ENCODE measurements at regions not wholly inside any gene's neighbourhood (a gene's known extent, or its start where the extent isn't known, plus 50 kb on each side); places are given as distances from the start of the nearest gene placed in this dataset.

GRCh38 chr1:64387389-64388285 lies 82.3 kb upstream of the CACHD1 start:
- no peak overlapping the region for H3K4me3 ChIP-seq (ENCODE audit: low read length)
- no peak for DNase-seq (ENCODE audit: low read depth)
- no peak for TF ChIP-seq CTCF (conservative IDR thresholded peaks at IDR 0.05; ENCODE audit: low read length)

GRCh38 chr1:64388336-64388735 lies 81.6 kb upstream of the CACHD1 start:
- DNase-seq (ENCODE audit: low read depth) = no peak

GRCh38 chr1:64392109-64392508 lies 77.8 kb upstream of the CACHD1 start:
- DNase-seq (ENCODE audit: low read depth) = no peak
- TF ChIP-seq CTCF (conservative IDR thresholded peaks at IDR 0.05; ENCODE audit: low read length) = no peak
- no peak overlapping the region for H3K4me3 ChIP-seq (ENCODE audit: low read length)

More at GRCh38 chr1:64388336-64388735, 81.6 kb upstream of the CACHD1 start:
- TF ChIP-seq CTCF (conservative IDR thresholded peaks at IDR 0.05; ENCODE audit: low read length) = no peak
- H3K4me3 ChIP-seq (ENCODE audit: low read length) = no peak overlapping the region

GRCh38 chr1:64393790-64394189 lies 76.1 kb upstream of the CACHD1 start:
- no peak overlapping the region for H3K4me3 ChIP-seq (ENCODE audit: low read length)
- no peak for DNase-seq (ENCODE audit: low read depth)
- TF ChIP-seq CTCF (conservative IDR thresholded peaks at IDR 0.05; ENCODE audit: low read length) = no peak

GRCh38 chr1:64396817-64397216 lies 73.1 kb upstream of the CACHD1 start:
- DNase-seq (ENCODE audit: low read depth) = no peak
- no peak for TF ChIP-seq CTCF (conservative IDR thresholded peaks at IDR 0.05; ENCODE audit: low read length)
- H3K4me3 ChIP-seq (ENCODE audit: low read length) = no peak overlapping the region

- H3K4me3 ChIP-seq (ENCODE audit: low read length) = no peak overlapping the region
- no peak for TF ChIP-seq CTCF (conservative IDR thresholded peaks at IDR 0.05; ENCODE audit: low read length)
- DNase-seq (ENCODE audit: low read depth) = no peak
Measured at GRCh38 chr1:64397541-64397940, 72.4 kb upstream of the CACHD1 start.

GRCh38 chr1:64398936-64399335 lies 71.0 kb upstream of the CACHD1 start:
- H3K4me3 ChIP-seq (ENCODE audit: low read length) = no peak overlapping the region
- no peak for TF ChIP-seq CTCF (conservative IDR thresholded peaks at IDR 0.05; ENCODE audit: low read length)
- DNase-seq (ENCODE audit: low read depth) = no peak

Measured in AG10803 (cell line).